ENCODE measurements at regions not wholly inside any gene's neighbourhood (a gene's known extent, or its start where the extent isn't known, plus 50 kb on each side); places are given as distances from the start of the nearest gene placed in this dataset.

DNA sequence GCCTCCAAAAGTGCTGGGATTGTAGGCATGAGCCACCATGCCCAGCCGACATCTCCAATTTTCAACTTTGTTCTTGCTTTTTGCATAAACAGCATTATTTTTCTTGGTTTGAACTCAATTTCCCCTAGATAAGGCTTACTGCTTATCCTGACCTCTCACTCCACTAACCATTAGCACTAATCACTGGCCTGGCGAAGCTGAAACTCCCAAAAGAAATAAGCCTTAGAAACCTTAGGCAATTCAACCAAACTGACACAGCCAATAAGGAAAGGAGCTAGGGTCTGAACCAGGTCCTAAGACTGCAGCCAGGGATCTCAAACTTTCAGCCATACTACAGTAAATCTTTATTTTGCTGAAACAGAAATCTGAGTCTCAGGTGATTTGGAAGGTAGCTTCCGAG, 448.0 kb downstream of the RMST start:
- Histone ChIP-seq H2AFZ (ENCODE audit: control insufficient read depth, low read length) (no peak overlapping the region), H3K4me1 (ENCODE audit: control insufficient read depth, extremely low read depth, insufficient read depth, low read length) (no peaks in the 10 kb centered on the region), H4K20me1 (ENCODE audit: control insufficient read depth, extremely low read depth, insufficient read depth, low read length) (no peaks in the 10 kb centered on the region), H3K36me3 (ENCODE audit: control insufficient read depth in 2 of 2, extremely low read depth in 1 of 2, insufficient read depth in 2 of 2, low read length in 2 of 2) (no peaks in the 10 kb centered on the region), H3K9ac (ENCODE audit: control insufficient read depth, extremely low read depth, insufficient read depth, low read length) (no peak overlapping the region), H3K79me2 (ENCODE audit: control insufficient read depth, insufficient read depth, low read length) (no peaks in the 10 kb centered on the region), H3K4me3 (ENCODE audit: control insufficient read depth in 2 of 3, extremely low read depth in 1 of 3, insufficient read depth in 2 of 3, low read depth in 1 of 3, low read length in 3 of 3) (no peak overlapping the region), H3K27me3 (ENCODE audit: control insufficient read depth, extremely low read depth, insufficient read depth, low read length) (no peaks in the 10 kb centered on the region), H3K9me3 (ENCODE audit: control insufficient read depth, low read depth, low read length) (no peaks in the 10 kb centered on the region), H3K4me2 (ENCODE audit: control insufficient read depth, extremely low read depth, insufficient read depth, low read depth, low read length) (no peak overlapping the region), H3K27ac (ENCODE audit: control insufficient read depth, insufficient read depth, low read length) (no peak overlapping the region), H3K9me1 (ENCODE audit: control insufficient read depth, extremely low read depth, insufficient read depth, low read length) (no peaks in the 10 kb centered on the region)
- TF ChIP-seq CTCF (optimal IDR thresholded peaks at IDR 0.05 in 1 of 3, IDR thresholded peaks at IDR 0.05 in 1 of 3, conservative IDR thresholded peaks at IDR 0.05 in 1 of 3; ENCODE audit: extremely low read depth in 1 of 3, insufficient read depth in 2 of 3, low read length in 3 of 3): no peak
- TF ChIP-seq EZH2 (IDR thresholded peaks at IDR 0.05; ENCODE audit: low read length): no peak
- no peak for FAIRE-seq
- dilution Hi-C loops (cut with MboI; ENCODE audit: extremely low pct_ligation_motif_present, low sequenced_read_pairs): no loop called here
- no peak for DNase-seq (ENCODE audit: low read depth, low spot score)

GRCh38 chr12:97912943-97913342, 450.3 kb downstream of the RMST start:
- DNase-seq (ENCODE audit: low read depth, low spot score): no peak
- Histone ChIP-seq H3K9me3 (ENCODE audit: control insufficient read depth, low read depth, low read length) (no peaks in the 10 kb centered on the region), H2AFZ (ENCODE audit: control insufficient read depth, low read length) (no peak overlapping the region), H3K4me1 (ENCODE audit: control insufficient read depth, extremely low read depth, insufficient read depth, low read length) (no peaks in the 10 kb centered on the region), H3K9ac (ENCODE audit: control insufficient read depth, extremely low read depth, insufficient read depth, low read length) (no peak overlapping the region), H3K9me1 (ENCODE audit: control insufficient read depth, extremely low read depth, insufficient read depth, low read length) (no peaks in the 10 kb centered on the region), H3K79me2 (ENCODE audit: control insufficient read depth, insufficient read depth, low read length) (no peaks in the 10 kb centered on the region), H3K27ac (ENCODE audit: control insufficient read depth, insufficient read depth, low read length) (no peak overlapping the region), H4K20me1 (ENCODE audit: control insufficient read depth, extremely low read depth, insufficient read depth, low read length) (no peaks in the 10 kb centered on the region), H3K4me2 (ENCODE audit: control insufficient read depth, extremely low read depth, insufficient read depth, low read depth, low read length) (no peak overlapping the region), H3K36me3 (ENCODE audit: control insufficient read depth in 2 of 2, extremely low read depth in 1 of 2, insufficient read depth in 2 of 2, low read length in 2 of 2) (no peaks in the 10 kb centered on the region), H3K27me3 (ENCODE audit: control insufficient read depth, extremely low read depth, insufficient read depth, low read length) (no peaks in the 10 kb centered on the region), H3K4me3 (ENCODE audit: control insufficient read depth in 2 of 3, extremely low read depth in 1 of 3, insufficient read depth in 2 of 3, low read depth in 1 of 3, low read length in 3 of 3) (no peak overlapping the region)
- no peak for TF ChIP-seq EZH2 (IDR thresholded peaks at IDR 0.05; ENCODE audit: low read length)
- no peak for TF ChIP-seq CTCF (optimal IDR thresholded peaks at IDR 0.05 in 1 of 3, IDR thresholded peaks at IDR 0.05 in 1 of 3, conservative IDR thresholded peaks at IDR 0.05 in 1 of 3; ENCODE audit: extremely low read depth in 1 of 3, insufficient read depth in 2 of 3, low read length in 3 of 3)
- FAIRE-seq: no peak
- dilution Hi-C loops (cut with MboI; ENCODE audit: extremely low pct_ligation_motif_present, low sequenced_read_pairs): no loop called here

Measured in keratinocyte (primary cell).